Ovary (tissue), 7 donors: ENCODE measurements at regions not wholly inside any gene's neighbourhood (a gene's known extent, or its start where the extent isn't known, plus 50 kb on each side); places are given as distances from the start of the nearest gene placed in this dataset.
A peak's percentile ranks its signal among the peaks of the same experiment; 100 is the strongest.

ENCODE experiments used
- DNase-seq, 5 donors: peaks; one replicate each; pipeline ENCODE4 v3.0.0-alpha.2; 2019 to 2020
- H3K27ac ChIP-seq, 2 donors: fragments of 200-600 bp; one replicate each; pipeline versions ENCODE4 v1.5.1 to v1.8.0; 2019 to 2022
- H3K27me3 ChIP-seq: fragments of 200-600 bp; one replicate; pipeline ENCODE4 v1.8.0; 2022
- H3K36me3 ChIP-seq: fragments of 200-600 bp; sonication (generic); one replicate; pipeline ENCODE4 v1.5.1; 2019
- H3K4me1 ChIP-seq: one replicate; pipeline ENCODE4 v1.8.1; 2013; ENCODE audit warnings: mild to moderate bottlenecking, moderate library complexity; ENCODE audit not compliant: insufficient read depth
- H3K4me3 ChIP-seq: fragments of 200-600 bp; sonication (generic); one replicate; pipeline ENCODE4 v1.5.1; 2017
- H3K9me3 ChIP-seq, 2 donors: fragments of 200-600 bp in 1 of 2; sonication (generic) in 1 of 2; one replicate each; pipeline versions ENCODE4 v1.5.1 to v1.8.1; 2013 to 2019; ENCODE audit warnings: mild to moderate bottlenecking in 1 of 2, moderate library complexity in 1 of 2
- CTCF ChIP-seq, 3 donors: fragments of 450-650 bp in 2 of 3; fragments of 200-600 bp in 1 of 3; IDR thresholded peaks; one replicate each; pipeline versions ENCODE4 v1.5.1 to v1.8.0; 2016 to 2022; ENCODE audit warnings: antibody characterized with exemption in 3 of 3, mild to moderate bottlenecking in 1 of 3
- EP300 ChIP-seq: sonication (generic); formaldehyde crosslinking; IDR thresholded peaks from one replicate; pipeline ENCODE4 v1.6.1; 2017; ENCODE audit warnings: antibody characterized with exemption
- POLR2A ChIP-seq: fragments of 450-650 bp; IDR thresholded peaks from one replicate; pipeline ENCODE4 v1.6.1; 2017; ENCODE audit warnings: antibody characterized with exemption, mild to moderate bottlenecking, moderate library complexity
- WGBS, 3 donors: extraction: QIAGEN DNeasy Blood & Tissue Kit in 1 of 3; methylation state at CpG; one replicate each; pipeline versions ENCODE4 v1.1.5 to v1.1.7; 2013 to 2017; 5-methylcytosine and 5-hydroxymethylcytosine counted together
- intact Hi-C, 4 donors: fragments of 100-400 bp; cut with DNase I; formaldehyde crosslinking; loops; one replicate each; pipeline versions ENCODE4 v1.11.0 to v1.15.1; 2022 to 2023
- donor health status: DM: no; HTN: no; CAD: no; lungs with moderate emphysema.
- donor health status: DM: no; HTN: no; CAD: no.
- donor health status: Bipolar disorder and iron deficiency.
- donor health status: DM: no; HTN: no; CAD: no.
- donor health status: DM: yes; HTN: yes; CAD: no.

- peaks cover 0 to 3% of the 10 kb centered on the region in 2 donors for H3K9me3 ChIP-seq
- H3K27me3 ChIP-seq = no peaks in the 10 kb centered on the region
- no peaks in the 10 kb centered on the region for H3K36me3 ChIP-seq
- peaks cover 3% of the 10 kb centered on the region for H3K4me1 ChIP-seq
- DNase-seq = peak in 2 of 5 donors; percentile 13 to 41
- WGBS, 3 donors = 15 to 24% (median 16%) methylated on average over 2 of the region's 2 CpGs
- no peak overlapping the region for H3K27ac ChIP-seq
- no peak overlapping the region for H3K4me3 ChIP-seq
- TF ChIP-seq CTCF (IDR thresholded peaks at IDR 0.05) (no peak), EP300 (no peak), POLR2A (no peak)
- intact Hi-C loops = no loop called here
Measured at GRCh38 chr7:46145412-46145811, 224.3 kb upstream of the IGFBP3 start.

- H3K4me3 ChIP-seq = no peak overlapping the region
- H3K9me3 ChIP-seq = no peaks in the 10 kb centered on the region
- intact Hi-C loops = no loop called here
- H3K4me1 ChIP-seq = peaks cover 3% of the 10 kb centered on the region
- 53 to 62% (median 60%) methylated on average over 4 of the region's 4 CpGs for WGBS, 3 donors
- TF ChIP-seq POLR2A (no peak), CTCF (IDR thresholded peaks at IDR 0.05) (no peak), EP300 (no peak)
- H3K27me3 ChIP-seq = no peaks in the 10 kb centered on the region
- DNase-seq = no peak
- H3K36me3 ChIP-seq = no peaks in the 10 kb centered on the region
- no peak overlapping the region for H3K27ac ChIP-seq
Measured at GRCh38 chr7:46143949-46144917, 223.2 kb upstream of the IGFBP3 start.

- TF ChIP-seq POLR2A = no peak
- intact Hi-C loops = no loop called here
- H3K9me3 ChIP-seq = no peaks in the 10 kb centered on the region
Measured at GRCh38 chr7:46143421-46143820, 222.3 kb upstream of the IGFBP3 start.

GRCh38 chr7:46139079-46139478 lies 218.0 kb upstream of the IGFBP3 start:
- DNase-seq = no peak
- intact Hi-C loops = no loop called here
- no peaks in the 10 kb centered on the region for H3K27me3 ChIP-seq

More at GRCh38 chr7:46143421-46143820, 222.3 kb upstream of the IGFBP3 start:
- Histone ChIP-seq H3K36me3 (no peaks in the 10 kb centered on the region), H3K4me3 (no peak overlapping the region), H3K4me1 (peaks cover 3% of the 10 kb centered on the region), H3K27ac (no peak overlapping the region), H3K27me3 (no peaks in the 10 kb centered on the region)
- WGBS, 3 donors = 98 to 100% (median 98%) methylated on average over 2 of the region's 2 CpGs
- no peak for DNase-seq

More at GRCh38 chr7:46139079-46139478, 218.0 kb upstream of the IGFBP3 start:
- Histone ChIP-seq H3K4me3 (no peak overlapping the region), H3K36me3 (no peaks in the 10 kb centered on the region), H3K9me3 (no peaks in the 10 kb centered on the region), H3K27ac (no peak overlapping the region), H3K4me1 (no peaks in the 10 kb centered on the region)
- TF ChIP-seq POLR2A (no peak), CTCF (IDR thresholded peaks at IDR 0.05) (no peak), EP300 (no peak)
